Lower leg skin (tissue), 3 donors: ENCODE measurements at regions not wholly inside any gene's neighbourhood (a gene's known extent, or its start where the extent isn't known, plus 50 kb on each side); places are given as distances from the start of the nearest gene placed in this dataset.

ENCODE experiments used
- POLR2A ChIP-seq, 2 donors: fragments of 450-650 bp; IDR thresholded peaks; one replicate each; pipeline ENCODE4 v1.6.1; 2016 to 2017; ENCODE audit warnings: antibody characterized with exemption in 2 of 2, mild to moderate bottlenecking in 1 of 2, moderate library complexity in 1 of 2
- TF ChIP-seq, protein P1 (sequence below), 3 donors: fragments of 450-650 bp; IDR thresholded peaks; one replicate each; pipeline ENCODE4 v1.5.1; 2016; ENCODE audit warnings: antibody characterized with exemption in 3 of 3, mild to moderate bottlenecking in 3 of 3, moderate library complexity in 2 of 3

DNA sequence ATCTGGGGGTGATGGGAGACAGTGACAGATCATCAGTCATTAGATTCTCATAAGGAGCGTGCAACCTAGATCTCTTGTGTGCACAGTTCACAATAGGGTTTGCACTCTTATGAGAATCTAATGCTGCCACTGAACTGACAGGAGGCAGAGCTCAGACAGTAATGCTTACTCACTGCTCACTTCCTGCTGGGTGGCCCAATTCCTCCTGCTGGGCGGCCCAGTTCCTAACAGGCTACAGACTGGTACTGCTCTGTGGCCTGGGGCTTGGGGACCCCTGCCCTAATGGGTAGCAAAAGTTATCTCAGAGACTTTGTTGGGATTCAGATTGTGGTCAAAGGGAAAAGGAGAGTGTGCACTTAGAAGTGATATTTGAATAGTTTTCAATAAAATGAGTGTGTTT is 840.1 kb upstream of the ID2 start:
- TF ChIP-seq, protein P1, sequence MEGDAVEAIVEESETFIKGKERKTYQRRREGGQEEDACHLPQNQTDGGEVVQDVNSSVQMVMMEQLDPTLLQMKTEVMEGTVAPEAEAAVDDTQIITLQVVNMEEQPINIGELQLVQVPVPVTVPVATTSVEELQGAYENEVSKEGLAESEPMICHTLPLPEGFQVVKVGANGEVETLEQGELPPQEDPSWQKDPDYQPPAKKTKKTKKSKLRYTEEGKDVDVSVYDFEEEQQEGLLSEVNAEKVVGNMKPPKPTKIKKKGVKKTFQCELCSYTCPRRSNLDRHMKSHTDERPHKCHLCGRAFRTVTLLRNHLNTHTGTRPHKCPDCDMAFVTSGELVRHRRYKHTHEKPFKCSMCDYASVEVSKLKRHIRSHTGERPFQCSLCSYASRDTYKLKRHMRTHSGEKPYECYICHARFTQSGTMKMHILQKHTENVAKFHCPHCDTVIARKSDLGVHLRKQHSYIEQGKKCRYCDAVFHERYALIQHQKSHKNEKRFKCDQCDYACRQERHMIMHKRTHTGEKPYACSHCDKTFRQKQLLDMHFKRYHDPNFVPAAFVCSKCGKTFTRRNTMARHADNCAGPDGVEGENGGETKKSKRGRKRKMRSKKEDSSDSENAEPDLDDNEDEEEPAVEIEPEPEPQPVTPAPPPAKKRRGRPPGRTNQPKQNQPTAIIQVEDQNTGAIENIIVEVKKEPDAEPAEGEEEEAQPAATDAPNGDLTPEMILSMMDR (IDR thresholded peaks at IDR 0.05) = no peak
- no peak for TF ChIP-seq POLR2A (IDR thresholded peaks at IDR 0.05)
